Glomerular visceral epithelial cell (primary cell): ENCODE measurements at regions not wholly inside any gene's neighbourhood (a gene's known extent, or its start where the extent isn't known, plus 50 kb on each side); places are given as distances from the start of the nearest gene placed in this dataset.
A peak's percentile ranks its signal among the peaks of the same experiment; 100 is the strongest.

Source experiments
- DNase-seq: peaks from one replicate; pipeline ENCODE4 v3.0.0-alpha.2; 2016; ENCODE audit errors: extremely low spot score

GRCh38 chr21:16536643-16537434 lies 807.1 kb downstream of the USP25 start:
- no peak for DNase-seq

- no peak for DNase-seq
Measured at GRCh38 chr21:16537501-16537900, 807.7 kb downstream of the USP25 start.

- no peak for DNase-seq
Measured at GRCh38 chr21:16538405-16538804, 808.6 kb downstream of the USP25 start.

- no peak for DNase-seq
Measured at GRCh38 chr21:16538936-16539440, 809.2 kb downstream of the USP25 start.

- no peak for DNase-seq
Measured at GRCh38 chr21:16540966-16541727, 811.4 kb downstream of the USP25 start.

GRCh38 chr21:16550118-16550517 lies 820.3 kb downstream of the USP25 start:
- DNase-seq, result no peak

GRCh38 chr21:16550917-16551741 lies 821.3 kb downstream of the USP25 start:
- DNase-seq, result no peak

- DNase-seq, result no peak
Measured at GRCh38 chr21:16552880-16553279, 823.1 kb downstream of the USP25 start.

GRCh38 chr21:16554503-16554902 lies 824.7 kb downstream of the USP25 start:
- no peak for DNase-seq

GRCh38 chr21:16563116-16563515 lies 833.3 kb downstream of the USP25 start:
- DNase-seq, result peak; percentile 30

GRCh38 chr21:16563795-16564194 lies 834.0 kb downstream of the USP25 start:
- DNase-seq, result peak; percentile 89

GRCh38 chr21:16568244-16568643 lies 838.5 kb downstream of the USP25 start:
- no peak for DNase-seq

- no peak for DNase-seq
Measured at GRCh38 chr21:16568661-16569060, 838.9 kb downstream of the USP25 start.

GRCh38 chr21:16569679-16570078 lies 839.9 kb downstream of the USP25 start:
- DNase-seq, result no peak

- no peak for DNase-seq
Measured at GRCh38 chr21:16570171-16570570, 840.4 kb downstream of the USP25 start.

GRCh38 chr21:16570856-16571255 lies 841.1 kb downstream of the USP25 start:
- DNase-seq, result no peak

GRCh38 chr21:16571594-16571993 lies 841.8 kb downstream of the USP25 start:
- no peak for DNase-seq

- no peak for DNase-seq
Measured at GRCh38 chr21:16572032-16572431, 842.2 kb downstream of the USP25 start.

GRCh38 chr21:16573578-16573977 lies 843.8 kb downstream of the USP25 start:
- DNase-seq, result peak; percentile 20

- DNase-seq, result no peak
Measured at GRCh38 chr21:16577975-16578374, 848.2 kb downstream of the USP25 start.

GRCh38 chr21:16578912-16579311 lies 849.1 kb downstream of the USP25 start:
- no peak for DNase-seq

- DNase-seq, result no peak
Measured at GRCh38 chr21:16579538-16579937, 849.8 kb downstream of the USP25 start.
